Spleen (tissue), 7 donors: ENCODE measurements at regions not wholly inside any gene's neighbourhood (a gene's known extent, or its start where the extent isn't known, plus 50 kb on each side); places are given as distances from the start of the nearest gene placed in this dataset.

Source experiments
- CTCF ChIP-seq, 11 experiments: fragments of 200-600 bp in 7 of 11; fragments of 450-650 bp in 4 of 11; sonication (generic) in 4 of 11; IDR thresholded peaks in 8 of 11; conservative IDR thresholded peaks in 3 of 11; 1 replicate in 7 of 11; 2 replicates in 4 of 11; pipeline versions ENCODE4 v1.4.0 to v1.8.0; 2016 to 2021; ENCODE audit warnings: antibody characterized with exemption in 11 of 11, inconsistent platforms in 4 of 11, mild to moderate bottlenecking in 1 of 11
- POLR2A ChIP-seq, 3 donors: fragments of 450-650 bp; IDR thresholded peaks; one replicate each; pipeline ENCODE4 v1.5.1; 2017; ENCODE audit warnings: antibody characterized with exemption in 3 of 3, mild to moderate bottlenecking in 1 of 3
- donor health status: DM: no; HTN: no; CAD: no; lungs with moderate emphysema.
- donor health status: DM: no; HTN: no; CAD: no.
- donor health status: DM: no; HTN: no; CAD: no.

GRCh38 chr1:199956005-199956404 is 71.5 kb upstream of the NR5A2 start:
- TF ChIP-seq CTCF (IDR thresholded peaks at IDR 0.05 in 8 of 11, conservative IDR thresholded peaks at IDR 0.05 in 3 of 11) (no peak), POLR2A (IDR thresholded peaks at IDR 0.05) (no peak)
